HepG2 (cell line): ENCODE measurements at regions not wholly inside any gene's neighbourhood (a gene's known extent, or its start where the extent isn't known, plus 50 kb on each side); places are given as distances from the start of the nearest gene placed in this dataset.

Source experiments
- ATAC-seq: fragments of 200-7000 bp; cut with Tn5 transposase; 3 replicates; pipeline ENCODE4 v1.9.1; 2020; ENCODE audit warnings: mild to moderate bottlenecking, moderate library complexity
- BruUV-seq: library from RNA; stranded (reverse); fragments of 400-500 nt; replicated peaks from 2 replicates; lab custom pipeline; 2021; lab: Mats Ljungman, UMichigan
- CTCF ChIA-PET: fragments of 300-600 bp; formaldehyde crosslinking; extraction: SDS; loops from one replicate; lab custom pipeline; 2021; ENCODE audit warnings: low total read pairs, inconsistent platforms, low intra/inter-chr PET ratio; lab: Yijun Ruan, JAX
- POLR2A ChIA-PET: fragments of 350-600 bp; sonication (Branson Sonifier 250); formaldehyde crosslinking; loops from one replicate; lab custom pipeline; 2020; ENCODE audit warnings: antibody characterized with exemption, inconsistent platforms; lab: Yijun Ruan, JAX
- DNase-seq: peaks from one replicate; pipeline ENCODE4 v3.0.0-alpha.2; 2015; ENCODE audit warnings: low spot score
- FAIRE-seq: peaks from 3 replicates; lab custom pipeline; 2011; peaks lifted over from hg19 to GRCh38; lab: Jason Lieb, UNC
- H2AFZ ChIP-seq: one replicate; pipeline ENCODE4 v1.6.1; 2011; ENCODE audit warnings: low read length, inconsistent platforms
- H3K27ac ChIP-seq: fragments of 300-600 bp; 3 replicates; pipeline ENCODE4 v1.8.0; 2011; ENCODE audit warnings: mixed run types, mild to moderate bottlenecking, mixed read lengths, low read length, inconsistent platforms; ENCODE audit not compliant: insufficient read depth; ENCODE audit errors: extremely low read length
- H3K27me3 ChIP-seq, 2 experiments: fragments of 200-600 bp in 1 of 2; 2 replicates in 1 of 2; 3 replicates in 1 of 2; pipeline versions ENCODE4 v1.6.0 to v1.8.0; 2011; ENCODE audit warnings: low read length in 2 of 2, mild to moderate bottlenecking in 2 of 2, moderate library complexity in 2 of 2, inconsistent platforms in 1 of 2; ENCODE audit not compliant: insufficient read depth in 2 of 2, control insufficient read depth in 1 of 2
- H3K36me3 ChIP-seq, 2 experiments: fragments of 200-600 bp in 1 of 2; replicated peaks in 1 of 2; 2 replicates in 1 of 2; 3 replicates in 1 of 2; pipeline versions ENCODE4 v1.5.1 to v1.8.0; 2011; ENCODE audit warnings: low read length in 2 of 2, inconsistent platforms in 1 of 2; ENCODE audit not compliant: insufficient read depth in 2 of 2, control insufficient read depth in 1 of 2
- H3K4me1 ChIP-seq: 2 replicates; pipeline ENCODE4 v1.5.1; 2012; ENCODE audit warnings: low read length, inconsistent platforms; ENCODE audit not compliant: insufficient read depth
- H3K4me2 ChIP-seq: 2 replicates; pipeline ENCODE4 v1.6.0; 2011; ENCODE audit warnings: low read depth, low read length, inconsistent platforms
- H3K4me3 ChIP-seq, 3 experiments: fragments of 200-600 bp in 1 of 3; sonication (generic), shearing (Covaris generic) in 1 of 3; replicated peaks in 1 of 3; 2 replicates each; pipeline ENCODE4 v1.5.1; 2011 to 2016; ENCODE audit warnings: low read length in 3 of 3, inconsistent platforms in 2 of 3, low read depth in 2 of 3, mild to moderate bottlenecking in 2 of 3, control low read depth in 1 of 3, mixed read lengths in 1 of 3; ENCODE audit not compliant: insufficient read depth in 1 of 3
- H3K79me2 ChIP-seq: one replicate; pipeline ENCODE4 v1.6.1; 2011; ENCODE audit warnings: low read length, inconsistent platforms; ENCODE audit not compliant: insufficient read depth
- H3K9ac ChIP-seq: 2 replicates; pipeline ENCODE4 v1.6.0; 2011; ENCODE audit warnings: mild to moderate bottlenecking, low read depth, low read length, inconsistent platforms; ENCODE audit not compliant: insufficient read depth
- H3K9me3 ChIP-seq: 2 replicates; pipeline ENCODE4 v1.5.1; 2012; ENCODE audit warnings: mild to moderate bottlenecking, low read length
- H4K20me1 ChIP-seq: 2 replicates; pipeline ENCODE4 v1.6.0; 2011; ENCODE audit warnings: inconsistent platforms, mild to moderate bottlenecking, low read length, moderate library complexity; ENCODE audit not compliant: insufficient read depth
- DNMT1 ChIP-seq: sonication (generic); formaldehyde crosslinking; IDR thresholded peaks from 2 replicates; pipeline ENCODE4 v1.5.1; 2020; ENCODE audit warnings: mild to moderate bottlenecking, missing genetic modification reagents
- ERF ChIP-seq: IDR thresholded peaks from 2 replicates; pipeline ENCODE4 v1.6.1; 2018; ENCODE audit warnings: missing biosample characterization, missing genetic modification reagents
- PHB2 ChIP-seq: fragments of 450-650 bp; IDR thresholded peaks from 2 replicates; pipeline ENCODE4 v1.6.1; 2018; ENCODE audit not compliant: partially characterized antibody
- RBAK ChIP-seq: sonication (generic); formaldehyde crosslinking; IDR thresholded peaks from 2 replicates; pipeline ENCODE4 v1.5.1; 2020; ENCODE audit warnings: mild to moderate bottlenecking, missing genetic modification reagents
- ZBTB21 ChIP-seq: sonication (generic); formaldehyde crosslinking; IDR thresholded peaks from 2 replicates; pipeline ENCODE4 v1.4.0; 2020; ENCODE audit warnings: missing genetic modification reagents
- ZFP36L1 ChIP-seq: sonication (generic); formaldehyde crosslinking; IDR thresholded peaks from 2 replicates; pipeline ENCODE4 v1.8.0; 2022; ENCODE audit warnings: mild to moderate bottlenecking, missing genetic modification reagents, moderate library complexity
- ZKSCAN8 ChIP-seq: IDR thresholded peaks from 2 replicates; pipeline ENCODE4 v1.6.1; 2016; ENCODE audit warnings: borderline replicate concordance, missing genetic modification reagents, missing compliant biosample characterization
- ZNF557 ChIP-seq: sonication (generic); formaldehyde crosslinking; IDR thresholded peaks from 2 replicates; pipeline ENCODE4 v1.4.0; 2020; ENCODE audit warnings: missing genetic modification reagents
- ZNF724P ChIP-seq: sonication (generic); formaldehyde crosslinking; IDR thresholded peaks from 2 replicates; pipeline ENCODE4 v1.8.0; 2022; ENCODE audit warnings: missing genetic modification reagents, borderline replicate concordance
- WGBS: methylation state at CpG from one replicate; pipeline ENCODE4 v1.1.6; 2017; ENCODE audit warnings: low lambda C conversion rate; 5-methylcytosine and 5-hydroxymethylcytosine counted together
- in situ Hi-C: cut with HindIII; loops from 2 replicates; pipeline ENCODE4 v1.10.0; 2017; ENCODE audit warnings: low pct_unique_long_range_greater_than_20kb; ENCODE audit not compliant: extremely low pct_ligation_motif_present
- intact Hi-C: fragments of 100-400 bp; cut with micrococcal nuclease; formaldehyde crosslinking; loops from one replicate; pipeline ENCODE4 v1.10.0; 2022; ENCODE audit not compliant: unreplicated experiment
- TF ChIP-seq, protein P1 (sequence below): sonication (generic); formaldehyde crosslinking; IDR thresholded peaks from 2 replicates; pipeline ENCODE4 v1.4.0; 2020; ENCODE audit warnings: missing genetic modification reagents
- TF ChIP-seq, protein P2 (sequence below): IDR thresholded peaks from 2 replicates; pipeline ENCODE4 v1.6.1; 2016; ENCODE audit warnings: missing biosample characterization, missing genetic modification reagents, low read depth
- TF ChIP-seq, protein P3 (sequence below): sonication (generic); formaldehyde crosslinking; IDR thresholded peaks from 2 replicates; pipeline ENCODE4 v1.4.0; 2020; ENCODE audit warnings: missing genetic modification reagents, borderline replicate concordance

GRCh38 chr10:71081912-71082311, 130.5 kb upstream of the UNC5B start:
- 0% methylated on average over 2 of the region's 2 CpGs for whole genome bisulfite sequencing
- POLR2A ChIA-PET = no interaction called here
- H3K27ac ChIP-seq = no peak overlapping the region
- CTCF ChIA-PET = no interaction called here
- no peak for TF ChIP-seq ZBTB21 (CRISPR knock-in tag)
- no peak for TF ChIP-seq RBAK
- TF ChIP-seq ZFP36L1 = no peak
- no peak for TF ChIP-seq DNMT1 (CRISPR knock-in tag)
- TF ChIP-seq, protein P1, sequence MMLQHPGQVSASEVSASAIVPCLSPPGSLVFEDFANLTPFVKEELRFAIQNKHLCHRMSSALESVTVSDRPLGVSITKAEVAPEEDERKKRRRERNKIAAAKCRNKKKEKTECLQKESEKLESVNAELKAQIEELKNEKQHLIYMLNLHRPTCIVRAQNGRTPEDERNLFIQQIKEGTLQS (CRISPR knock-in tag) = no peak
- TF ChIP-seq ERF = no peak
- TF ChIP-seq ZNF724P = no peak
- ATAC-seq (no peak), FAIRE-seq (no peak), DNase-seq (no peak)
- no peaks in the 10 kb centered on the region for H3K4me1 ChIP-seq
- H3K27me3 ChIP-seq = peaks cover 4 to 48% of the 10 kb centered on the region in 2 experiments; a peak in 2 of 5 replicates
- H4K20me1 ChIP-seq = no peaks in the 10 kb centered on the region
- H3K79me2 ChIP-seq = no peaks in the 10 kb centered on the region
- intact Hi-C loops (no loop called here), in situ Hi-C loops (no loop called here)
- no peak overlapping the region for H3K4me2 ChIP-seq
- no TSS peak for BruUV-seq
- H3K4me3 ChIP-seq = no peak overlapping the region
- H2AFZ ChIP-seq = no peak overlapping the region
- H3K9ac ChIP-seq = no peak overlapping the region
- H3K9me3 ChIP-seq = no peaks in the 10 kb centered on the region
- H3K36me3 ChIP-seq = no peaks in the 10 kb centered on the region

GRCh38 chr10:71082960-71083715, 129.2 kb upstream of the UNC5B start:
- TF ChIP-seq, protein P2, sequence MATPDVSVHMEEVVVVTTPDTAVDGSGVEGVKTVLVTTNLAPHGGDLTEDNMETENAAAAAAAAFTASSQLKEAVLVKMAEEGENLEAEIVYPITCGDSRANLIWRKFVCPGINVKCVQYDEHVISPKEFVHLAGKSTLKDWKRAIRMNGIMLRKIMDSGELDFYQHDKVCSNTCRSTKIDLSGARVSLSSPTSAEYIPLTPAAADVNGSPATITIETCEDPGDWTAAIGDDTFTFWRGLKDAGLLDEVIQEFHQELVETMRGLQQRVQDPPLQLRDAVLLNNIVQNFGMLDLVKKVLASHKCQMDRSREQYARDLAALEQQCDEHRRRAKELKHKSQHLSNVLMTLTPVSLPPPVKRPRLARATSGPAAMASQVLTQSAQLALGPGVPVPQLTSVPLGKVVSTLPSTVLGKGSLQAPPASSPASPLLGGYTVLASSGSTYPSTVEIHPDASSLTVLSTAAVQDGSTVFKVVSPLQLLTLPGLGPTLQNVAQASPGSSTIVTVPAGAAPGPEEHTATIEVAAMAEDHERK = no peak
- TF ChIP-seq PHB2 (no peak), ZKSCAN8 (CRISPR knock-in tag) (no peak), ZNF557 (CRISPR knock-in tag) (no peak)
- TF ChIP-seq, protein P3, sequence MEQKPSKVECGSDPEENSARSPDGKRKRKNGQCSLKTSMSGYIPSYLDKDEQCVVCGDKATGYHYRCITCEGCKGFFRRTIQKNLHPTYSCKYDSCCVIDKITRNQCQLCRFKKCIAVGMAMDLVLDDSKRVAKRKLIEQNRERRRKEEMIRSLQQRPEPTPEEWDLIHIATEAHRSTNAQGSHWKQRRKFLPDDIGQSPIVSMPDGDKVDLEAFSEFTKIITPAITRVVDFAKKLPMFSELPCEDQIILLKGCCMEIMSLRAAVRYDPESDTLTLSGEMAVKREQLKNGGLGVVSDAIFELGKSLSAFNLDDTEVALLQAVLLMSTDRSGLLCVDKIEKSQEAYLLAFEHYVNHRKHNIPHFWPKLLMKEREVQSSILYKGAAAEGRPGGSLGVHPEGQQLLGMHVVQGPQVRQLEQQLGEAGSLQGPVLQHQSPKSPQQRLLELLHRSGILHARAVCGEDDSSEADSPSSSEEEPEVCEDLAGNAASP = no peak
- no TSS peak for BruUV-seq
- Histone ChIP-seq H4K20me1 (no peaks in the 10 kb centered on the region), H3K9me3 (no peaks in the 10 kb centered on the region), H3K4me3 (no peak overlapping the region), H2AFZ (no peak overlapping the region), H3K36me3 (no peaks in the 10 kb centered on the region), H3K4me1 (no peaks in the 10 kb centered on the region), H3K79me2 (no peaks in the 10 kb centered on the region), H3K27ac (no peak overlapping the region), H3K27me3 (peaks cover 4 to 45% of the 10 kb centered on the region in 2 experiments; a peak in 3 of 5 replicates), H3K9ac (no peak overlapping the region), H3K4me2 (no peak overlapping the region)
- CTCF ChIA-PET = no interaction called here
- ATAC-seq (no peak), FAIRE-seq (no peak), DNase-seq (no peak)
- in situ Hi-C loops (no loop called here), intact Hi-C loops (no loop called here)
- WGBS = under 1% methylated on average over 8 of the region's 10 CpGs
- POLR2A ChIA-PET = no interaction called here
